ENCODE measurements at regions not wholly inside any gene's neighbourhood (a gene's known extent, or its start where the extent isn't known, plus 50 kb on each side); places are given as distances from the start of the nearest gene placed in this dataset.
"Not testable (repeated sequence)": the region's sequence is repeated elsewhere in the genome, so short reads cannot be mapped to it uniquely, and the experiment has no call there.

DNA sequence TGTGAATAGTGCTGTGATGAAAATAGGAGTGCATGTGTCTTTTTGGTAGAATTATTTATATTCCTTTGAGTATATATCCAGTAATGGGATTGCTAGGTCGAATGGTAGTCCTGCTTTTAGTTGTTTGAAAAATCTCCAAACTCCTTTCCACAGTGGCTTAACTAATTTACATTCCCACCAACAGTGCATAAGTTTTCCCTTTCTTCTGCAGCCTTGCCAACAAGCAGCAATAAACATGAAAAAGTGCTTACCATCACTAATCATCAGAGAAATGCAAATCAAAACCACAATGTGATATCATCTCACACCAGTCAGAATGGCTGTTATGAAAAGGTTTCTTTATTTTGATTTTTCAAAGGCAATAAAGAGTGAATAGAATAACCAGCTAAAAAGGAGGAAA, 1105.9 kb downstream of the NAALADL2 start:
- DNase-seq (ENCODE audit: low spot score), result no peak

DNA sequence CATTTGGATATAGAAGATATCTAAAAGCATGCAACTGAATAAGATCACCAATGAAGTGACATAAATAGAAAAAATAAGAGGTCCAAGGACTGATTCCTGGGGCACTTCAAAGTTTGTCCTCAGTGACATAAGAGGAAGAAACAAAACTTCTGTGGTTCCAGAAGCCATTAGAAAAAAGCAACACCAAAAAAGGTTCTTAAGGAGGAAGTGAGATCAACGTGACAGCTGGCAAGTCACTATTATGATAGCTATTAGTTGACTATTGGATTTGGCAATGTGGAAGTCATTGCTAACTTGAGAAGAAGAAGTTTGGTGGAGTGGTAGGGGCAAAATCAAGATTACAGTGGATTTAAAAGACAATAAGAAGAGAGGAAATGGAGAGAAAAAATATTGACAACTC, 1098.3 kb downstream of the NAALADL2 start:
- no peak for DNase-seq (ENCODE audit: low spot score)

DNA sequence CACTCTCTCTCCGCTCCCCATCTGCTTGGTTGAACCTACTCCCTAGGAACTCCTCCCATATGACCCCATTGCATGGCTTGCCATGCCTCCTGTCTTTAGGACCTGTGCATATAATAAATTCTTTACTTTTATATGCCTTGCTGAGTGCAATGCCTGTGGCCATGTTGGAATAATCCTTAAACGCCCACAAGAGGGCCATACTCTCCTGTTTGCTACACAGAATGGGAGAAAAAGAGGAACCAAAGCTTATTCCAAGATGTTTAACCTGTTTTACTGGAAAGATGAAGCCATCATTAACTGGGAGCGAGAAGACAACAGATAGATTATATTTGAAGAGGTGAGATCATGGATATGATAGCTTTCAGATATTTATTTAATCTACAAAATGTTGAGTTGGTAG, 1097.8 kb downstream of the NAALADL2 start:
- peak; percentile 23 for DNase-seq (ENCODE audit: low spot score)

DNA sequence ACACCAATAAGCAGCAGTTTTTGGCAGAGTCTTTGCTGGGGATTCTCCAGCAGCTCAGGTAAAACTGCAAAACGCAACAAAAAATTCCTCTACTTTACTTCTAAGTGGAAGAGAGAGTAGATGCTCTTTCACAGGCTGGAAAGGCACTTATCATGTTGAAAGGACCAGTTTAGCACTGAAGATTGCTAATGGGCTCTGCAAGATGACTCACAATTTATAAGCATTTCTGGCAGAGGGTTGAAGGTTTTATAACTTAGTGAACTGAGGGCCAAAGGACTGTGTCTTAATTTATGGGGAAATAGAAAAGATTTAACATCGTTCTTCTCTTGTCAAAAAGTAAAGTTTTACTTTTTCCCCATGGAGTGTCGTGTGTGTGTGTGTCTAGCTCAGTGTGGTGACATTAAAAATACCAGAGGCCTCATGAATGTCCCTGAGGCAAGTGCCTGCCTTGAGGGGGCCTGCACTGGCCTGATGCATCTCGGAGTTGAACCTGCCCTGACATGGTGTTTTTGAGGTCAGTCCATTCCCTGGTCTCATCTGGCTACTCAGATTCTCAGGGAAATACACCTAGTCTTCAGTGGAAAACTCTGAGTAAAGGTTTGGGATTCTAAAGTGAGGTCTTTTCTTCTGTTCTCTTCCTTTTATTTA, 1092.0 kb downstream of the NAALADL2 start:
- no peak for DNase-seq (ENCODE audit: low spot score)

DNA sequence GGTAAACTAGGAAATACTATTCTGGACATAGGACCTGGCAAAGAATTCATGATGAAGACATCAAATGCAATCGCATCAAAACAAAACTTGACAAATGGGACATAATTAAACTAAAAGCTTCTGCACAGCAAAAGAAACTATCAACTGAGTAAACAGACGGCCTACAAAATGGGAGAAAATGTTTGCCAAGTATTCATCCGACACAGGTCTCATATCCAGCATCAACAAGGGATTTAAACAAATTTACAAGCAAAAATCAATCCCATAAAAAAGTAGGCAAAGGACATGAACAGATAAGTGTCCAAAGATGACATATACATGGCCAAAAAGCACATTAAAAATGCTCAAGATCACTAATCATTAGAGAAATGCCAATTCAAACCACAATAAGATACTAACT, 1088.9 kb downstream of the NAALADL2 start:
- DNase-seq (ENCODE audit: low spot score), result no peak

DNA sequence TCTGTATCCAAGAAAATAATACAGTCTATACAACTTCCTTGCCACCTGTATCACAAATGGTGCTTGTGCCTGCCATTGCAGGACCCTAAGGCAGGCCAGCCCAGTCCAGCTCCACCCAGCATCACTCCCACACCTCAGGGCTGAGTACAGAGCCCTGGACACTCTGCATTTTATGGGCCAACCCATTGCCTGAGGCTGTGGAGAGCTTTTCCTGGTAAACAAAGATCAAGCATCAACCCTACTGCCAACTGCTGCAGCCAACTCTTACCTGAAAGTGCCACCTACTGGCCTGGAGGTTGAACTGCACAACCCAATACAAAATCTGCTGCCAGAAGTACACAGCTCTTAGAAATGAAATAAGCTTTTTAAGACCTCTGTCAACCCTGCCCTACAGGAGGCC, 1082.2 kb downstream of the NAALADL2 start:
- DNase-seq (ENCODE audit: low spot score), result peak; percentile 11

DNA sequence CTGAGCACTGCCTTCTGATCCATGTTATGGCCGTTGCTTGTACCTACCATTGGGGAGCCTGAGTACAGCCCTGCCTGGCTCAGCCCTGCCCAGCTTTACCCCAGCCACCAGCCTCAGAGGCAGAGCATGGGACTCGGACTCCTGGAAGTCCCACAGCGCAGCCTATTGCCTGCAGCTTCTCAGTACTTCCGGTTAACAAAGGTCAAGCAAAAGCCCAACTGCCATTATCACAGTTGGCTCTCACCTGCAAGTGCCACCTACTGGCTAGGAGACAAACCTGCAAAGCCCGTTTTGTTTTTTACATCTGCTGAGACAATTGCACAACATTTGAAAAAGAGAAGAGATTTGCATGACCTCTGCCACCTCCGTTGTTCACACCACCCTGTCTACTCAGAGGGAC, 1081.7 kb downstream of the NAALADL2 start:
- peak; percentile 33 for DNase-seq (ENCODE audit: low spot score)

DNA sequence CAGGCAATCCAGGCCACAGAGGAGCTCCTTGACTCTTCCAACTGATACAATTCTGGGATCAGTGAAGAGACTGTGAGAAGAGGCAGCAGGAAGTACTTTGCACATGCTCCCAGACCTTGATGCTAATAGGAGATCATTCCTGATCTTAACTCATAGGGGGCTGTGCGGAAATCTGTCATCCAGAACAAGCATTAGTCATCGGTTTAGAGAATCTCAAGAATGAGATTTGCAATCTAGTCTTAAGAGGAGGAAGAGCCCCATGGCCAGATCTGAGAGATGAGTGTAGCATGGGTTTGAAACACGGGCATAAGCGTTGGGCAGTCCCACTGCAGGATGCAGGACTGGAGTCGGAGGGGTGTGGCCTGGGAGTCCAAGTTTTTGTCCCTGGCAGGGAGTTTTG, 1081.1 kb downstream of the NAALADL2 start:
- no peak for DNase-seq (ENCODE audit: low spot score)

DNA sequence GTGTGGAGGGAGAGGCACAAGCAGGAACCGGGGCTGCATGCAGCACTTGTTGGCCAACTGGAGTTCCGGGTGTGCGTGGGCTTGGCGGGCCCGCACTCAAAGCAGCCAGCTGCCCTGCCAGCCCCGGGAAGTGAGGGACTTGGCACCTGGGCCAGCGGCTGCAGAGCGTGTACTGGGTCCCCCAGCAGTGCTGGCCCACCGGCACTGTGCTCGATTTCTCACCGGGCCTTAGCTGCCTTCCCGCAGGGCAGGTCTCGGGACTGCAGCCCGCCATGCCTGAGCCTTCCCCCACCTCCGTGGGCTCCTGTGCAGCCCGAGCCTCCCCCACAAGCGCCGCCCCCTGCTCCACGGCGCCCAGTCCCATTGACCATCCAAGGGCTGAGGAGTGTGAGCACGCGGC, 1078.2 kb downstream of the NAALADL2 start:
- not testable (repeated sequence) for DNase-seq (ENCODE audit: low spot score)

DNA sequence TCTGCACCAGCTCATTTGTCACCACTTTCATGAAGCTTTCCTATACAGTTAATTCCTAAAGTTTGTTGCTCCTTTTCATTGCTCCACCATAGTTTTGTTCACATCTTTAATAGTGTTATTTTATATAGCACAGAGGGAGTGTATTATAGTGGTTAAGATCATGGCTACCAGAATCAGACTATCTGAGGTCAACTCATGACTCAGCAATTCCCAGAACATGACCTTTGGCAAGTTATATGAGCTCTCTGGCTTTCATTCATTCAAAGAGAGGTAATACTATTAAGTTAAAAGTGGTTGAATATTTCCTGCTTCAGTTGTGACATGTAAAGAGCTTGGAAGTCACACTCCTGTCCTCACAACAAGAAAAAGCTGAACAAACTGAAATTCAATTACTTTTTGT, 1073.5 kb downstream of the NAALADL2 start:
- DNase-seq (ENCODE audit: low spot score), result no peak

DNA sequence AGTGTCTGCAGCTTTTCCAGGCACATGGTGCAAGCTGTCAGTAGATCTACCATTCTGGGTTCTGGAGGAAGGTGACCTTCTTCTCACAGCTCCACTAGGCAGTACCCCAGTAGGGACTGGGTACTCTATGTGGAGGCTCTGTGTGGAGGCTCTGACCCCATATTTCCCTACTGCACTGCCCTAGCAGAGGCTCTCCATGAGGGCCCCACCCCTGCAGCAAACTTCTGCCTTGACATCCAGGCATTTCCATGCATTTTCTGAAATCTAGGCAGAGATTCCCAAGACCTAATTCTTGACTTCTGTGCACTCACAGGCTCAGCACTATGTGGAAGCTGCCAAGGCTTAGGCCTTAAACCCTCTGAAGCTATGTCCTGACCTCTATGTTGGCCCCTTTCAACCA, 1060.0 kb downstream of the NAALADL2 start:
- no peak for DNase-seq (ENCODE audit: low spot score)

DNA sequence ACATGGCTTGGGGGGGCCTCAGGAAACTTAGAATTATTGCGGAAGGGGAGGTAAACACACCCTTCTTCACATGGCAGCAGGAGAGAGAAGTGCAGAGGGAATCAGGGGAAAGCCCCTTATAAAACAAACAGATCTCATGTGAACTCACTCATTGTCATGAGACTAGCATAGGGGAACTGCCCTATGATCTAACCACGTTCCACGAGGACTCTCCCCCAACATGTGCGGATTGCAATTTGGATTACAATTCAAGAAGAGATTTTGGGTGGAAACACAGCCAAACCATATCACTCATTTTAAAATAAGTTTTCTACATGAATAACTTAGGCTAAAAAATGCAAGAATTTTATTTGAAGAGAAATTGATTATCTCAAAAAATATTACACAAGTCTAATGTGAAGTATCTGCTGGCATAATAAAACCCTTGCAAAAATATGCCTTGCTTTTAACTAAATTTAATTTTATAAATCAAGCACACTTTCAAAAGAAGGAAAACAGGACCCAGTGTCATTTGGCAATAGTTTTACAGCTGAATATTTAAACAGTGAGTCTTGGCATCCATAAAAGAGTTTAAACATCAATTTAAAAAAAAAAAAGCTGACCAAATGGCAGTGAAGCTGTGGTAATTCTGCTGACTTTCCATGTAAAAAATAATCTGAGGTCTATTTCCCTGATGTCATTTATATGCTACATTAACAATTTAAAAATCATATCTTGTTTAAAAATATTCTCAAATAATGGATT, 1057.2 kb downstream of the NAALADL2 start:
- DNase-seq (ENCODE audit: low spot score), result no peak

DNA sequence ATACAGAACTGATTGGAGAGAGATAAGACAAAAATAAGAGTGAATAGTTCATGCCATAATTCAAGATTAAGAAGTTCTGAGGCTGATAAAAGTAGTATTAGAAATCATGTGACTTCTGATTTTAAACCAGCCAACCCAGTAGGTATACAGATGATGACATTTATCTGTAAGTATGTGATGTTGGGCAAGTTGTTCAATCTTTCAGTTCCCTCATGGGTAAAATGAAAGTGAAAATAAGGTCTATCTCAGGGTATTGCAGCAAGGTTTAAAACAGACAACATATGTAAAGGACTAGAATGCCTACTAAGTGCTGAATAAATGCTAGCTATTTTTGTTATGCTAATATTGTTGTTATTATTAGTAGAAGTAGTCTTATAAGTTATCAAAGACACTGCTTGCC, 1055.7 kb downstream of the NAALADL2 start:
- no peak for DNase-seq (ENCODE audit: low spot score)

DNA sequence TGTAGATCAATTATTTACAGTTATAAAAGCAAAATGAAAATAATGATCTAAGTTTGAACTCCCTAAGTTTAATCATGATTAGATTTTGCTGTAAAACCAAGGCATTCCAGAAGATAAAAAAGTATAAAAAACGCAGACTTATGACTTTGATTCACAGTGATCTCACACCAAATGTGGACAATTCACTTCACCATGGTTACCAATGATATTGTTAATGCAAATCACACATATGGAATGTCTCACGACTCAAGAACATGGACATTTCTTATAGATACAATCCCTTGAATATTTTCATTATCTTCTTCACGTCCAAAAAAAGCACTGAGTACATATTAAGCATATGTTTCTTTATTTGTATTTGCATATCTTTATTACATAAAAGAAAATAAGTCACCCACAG, 1054.2 kb downstream of the NAALADL2 start:
- DNase-seq (ENCODE audit: low spot score), result no peak

DNA sequence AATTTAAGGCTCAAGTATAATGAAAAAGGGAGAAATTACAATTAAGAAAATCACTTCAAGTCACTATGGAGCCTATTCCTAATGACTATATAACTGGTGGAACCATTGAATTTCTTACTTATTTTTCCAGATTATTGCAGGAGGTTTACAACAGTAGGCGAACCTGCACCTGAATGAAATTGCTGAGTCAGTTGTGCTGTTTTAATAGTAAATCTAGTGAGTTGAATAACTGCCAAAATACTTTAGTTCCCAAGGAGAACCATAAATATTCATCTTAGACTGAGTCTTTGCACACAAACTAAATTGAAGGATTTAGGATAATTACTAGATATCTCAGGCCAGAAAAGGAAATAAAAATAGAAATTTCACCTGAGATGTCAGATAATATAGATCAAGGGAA, 1052.8 kb downstream of the NAALADL2 start:
- DNase-seq (ENCODE audit: low spot score), result no peak

DNA sequence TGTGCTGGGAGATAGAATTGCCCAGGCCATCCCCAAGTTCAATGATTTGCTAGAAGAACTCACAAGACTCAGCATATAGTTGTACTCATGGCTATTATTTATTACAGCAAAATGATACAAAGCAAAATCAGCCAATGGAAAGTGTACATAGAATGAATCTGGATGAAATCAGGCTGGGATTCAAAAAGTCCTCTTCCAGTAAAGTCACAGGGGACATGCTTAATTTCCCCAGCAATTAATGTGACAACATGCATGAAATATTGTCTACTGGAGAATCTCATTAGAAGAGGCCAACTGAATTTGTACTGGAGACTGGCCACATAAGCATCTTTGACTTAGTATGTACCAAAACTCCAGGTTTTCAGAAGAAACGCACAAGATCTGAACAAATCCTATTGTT, 1043.1 kb downstream of the NAALADL2 start:
- DNase-seq (ENCODE audit: low spot score), result no peak

DNA sequence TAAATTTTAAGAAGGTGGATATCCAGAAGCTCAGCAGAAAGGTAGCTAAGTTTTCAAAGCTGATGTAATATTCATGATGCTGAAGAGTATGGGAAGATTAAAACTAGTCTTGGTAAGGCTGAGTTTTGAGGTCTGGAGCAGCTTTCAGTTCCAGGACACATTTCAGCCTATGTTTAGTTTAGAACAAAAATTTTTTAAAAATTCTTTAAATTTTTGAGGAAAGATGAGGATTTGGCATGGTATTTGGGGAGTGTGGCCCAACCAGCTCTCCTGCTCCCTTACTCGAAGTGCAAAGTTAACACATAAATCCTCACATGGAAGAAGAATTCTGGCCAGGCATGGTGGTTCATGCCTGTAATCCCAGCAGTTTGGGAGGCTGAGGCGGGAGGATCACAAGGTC, 1039.1 kb downstream of the NAALADL2 start:
- DNase-seq (ENCODE audit: low spot score), result no peak

DNA sequence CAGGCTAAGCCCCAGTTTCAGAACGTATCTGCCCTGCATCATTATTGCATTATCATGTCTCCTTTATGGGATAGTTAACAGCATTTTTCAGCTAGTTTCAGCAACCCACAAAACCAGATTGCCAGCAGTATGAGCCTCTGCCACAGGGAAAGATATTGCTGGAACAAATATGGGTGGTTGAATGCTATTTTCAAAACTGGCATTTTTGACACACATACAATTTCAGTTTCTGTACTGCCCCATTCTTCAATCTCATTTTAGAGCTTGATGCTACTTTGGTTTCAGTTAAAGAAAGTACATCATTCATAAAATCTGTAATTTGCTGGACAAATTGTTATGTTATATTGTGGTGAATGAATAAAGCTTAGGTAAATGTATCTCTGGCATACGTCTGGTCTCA, 1037.5 kb downstream of the NAALADL2 start:
- DNase-seq (ENCODE audit: low spot score), result no peak

DNA sequence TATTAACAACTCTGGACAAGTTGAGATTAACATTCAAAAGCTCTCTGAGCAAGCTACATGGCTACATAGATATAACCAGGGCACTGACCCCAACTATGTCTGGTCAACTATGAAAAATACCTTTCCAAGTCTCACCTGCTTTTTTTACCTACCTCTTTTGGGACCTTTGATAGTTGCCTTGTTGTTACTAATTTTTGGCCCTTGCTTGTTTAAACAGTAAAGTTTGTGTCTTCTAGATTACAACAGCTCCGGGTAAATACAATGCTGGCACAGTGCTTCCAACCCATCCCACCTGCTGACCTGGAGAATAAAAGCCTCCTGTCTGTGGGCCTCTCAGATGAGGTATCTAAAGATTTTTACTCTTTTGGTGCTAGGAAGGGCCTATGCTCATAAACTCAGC, 1036.6 kb downstream of the NAALADL2 start:
- DNase-seq (ENCODE audit: low spot score), result no peak

DNA sequence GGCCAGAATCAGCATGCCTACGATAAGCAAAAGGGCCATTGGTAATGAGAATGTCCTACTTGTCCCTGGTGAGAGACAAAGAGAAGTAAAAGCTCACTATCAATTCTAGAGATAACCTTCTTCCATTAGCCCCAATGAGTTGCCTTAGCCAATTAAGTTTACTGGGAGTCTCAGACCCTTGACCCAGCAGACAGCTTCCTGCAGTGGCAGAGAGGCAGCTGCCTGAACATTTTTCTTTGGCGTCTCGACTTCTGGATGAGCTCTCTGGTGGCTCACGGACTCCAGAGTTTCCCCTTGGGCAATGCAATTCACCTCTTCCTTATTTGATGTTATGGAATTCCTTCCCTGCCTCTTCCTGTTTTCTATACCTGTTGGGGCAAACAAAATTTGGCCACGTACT, 1034.4 kb downstream of the NAALADL2 start:
- peak; percentile 73 for DNase-seq (ENCODE audit: low spot score)

DNA sequence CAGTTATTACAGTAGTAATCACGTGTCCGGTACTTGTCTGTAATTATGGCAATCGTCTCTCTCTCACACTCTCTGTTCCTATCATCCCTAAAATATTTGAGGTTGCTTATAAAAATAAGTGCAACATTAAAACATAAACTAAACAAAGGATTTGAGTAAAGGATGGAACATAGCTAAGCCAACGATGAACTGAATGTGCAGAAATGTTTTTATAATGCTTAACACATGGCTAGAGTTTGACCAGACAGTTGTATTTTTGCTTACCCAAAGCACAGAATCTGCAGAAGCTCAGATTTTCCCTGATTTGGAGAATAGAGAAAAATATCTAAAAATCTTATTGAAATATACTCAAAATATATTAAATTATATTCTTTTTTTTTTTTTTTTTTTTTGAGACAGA, 1030.9 kb downstream of the NAALADL2 start:
- no peak for DNase-seq (ENCODE audit: low spot score)

DNA sequence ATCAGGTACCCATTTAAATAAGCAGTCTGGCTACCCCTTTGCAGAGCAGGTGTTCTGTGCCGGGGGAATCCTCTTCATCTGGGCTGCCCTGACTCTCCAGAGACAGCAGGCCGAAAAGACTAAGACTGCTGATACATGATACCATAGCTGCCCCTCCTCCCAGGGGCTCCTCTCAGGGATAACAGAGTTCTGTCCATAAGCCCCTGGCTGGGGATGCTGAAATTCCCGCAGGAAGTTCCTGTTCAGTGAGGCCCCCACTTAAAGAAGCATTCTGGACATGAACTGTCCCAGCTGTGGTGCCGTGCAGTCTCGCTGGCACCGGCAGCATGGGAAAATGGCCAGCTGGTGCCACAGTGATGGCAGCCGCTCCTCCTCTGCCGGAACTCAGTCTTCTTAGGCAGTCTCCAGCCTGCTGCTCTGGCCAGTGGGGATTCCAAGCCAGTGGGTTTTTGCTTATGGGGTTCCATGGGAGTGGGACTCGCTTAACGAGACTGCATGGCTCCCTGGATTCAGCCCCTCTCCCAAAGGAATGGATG, 1026.2 kb downstream of the NAALADL2 start:
- DNase-seq (ENCODE audit: low spot score), result peak; percentile 45

DNA sequence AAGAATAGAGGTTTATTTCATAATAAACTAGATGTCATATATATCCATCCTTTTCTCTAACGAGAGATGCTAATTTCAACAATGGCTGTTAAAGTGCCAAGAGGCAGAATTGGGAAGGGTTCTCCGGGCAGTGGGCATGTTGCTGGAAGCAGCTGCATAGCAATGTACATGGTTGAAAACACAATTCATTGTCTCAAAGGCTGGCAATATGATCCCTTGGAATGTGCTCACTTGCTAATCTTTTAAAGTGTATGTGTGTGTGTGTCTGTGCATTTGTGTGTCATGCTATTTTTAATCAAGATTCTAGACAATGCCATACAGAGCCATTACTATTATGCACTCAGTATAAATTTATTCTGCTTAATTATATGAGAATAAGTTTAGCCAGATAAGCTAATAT, 1020.3 kb downstream of the NAALADL2 start:
- no peak for DNase-seq (ENCODE audit: low spot score)

Measured in SK-N-DZ (cell line).